ENCODE measurements at regions not wholly inside any gene's neighbourhood (a gene's known extent, or its start where the extent isn't known, plus 50 kb on each side); places are given as distances from the start of the nearest gene placed in this dataset.

DNA sequence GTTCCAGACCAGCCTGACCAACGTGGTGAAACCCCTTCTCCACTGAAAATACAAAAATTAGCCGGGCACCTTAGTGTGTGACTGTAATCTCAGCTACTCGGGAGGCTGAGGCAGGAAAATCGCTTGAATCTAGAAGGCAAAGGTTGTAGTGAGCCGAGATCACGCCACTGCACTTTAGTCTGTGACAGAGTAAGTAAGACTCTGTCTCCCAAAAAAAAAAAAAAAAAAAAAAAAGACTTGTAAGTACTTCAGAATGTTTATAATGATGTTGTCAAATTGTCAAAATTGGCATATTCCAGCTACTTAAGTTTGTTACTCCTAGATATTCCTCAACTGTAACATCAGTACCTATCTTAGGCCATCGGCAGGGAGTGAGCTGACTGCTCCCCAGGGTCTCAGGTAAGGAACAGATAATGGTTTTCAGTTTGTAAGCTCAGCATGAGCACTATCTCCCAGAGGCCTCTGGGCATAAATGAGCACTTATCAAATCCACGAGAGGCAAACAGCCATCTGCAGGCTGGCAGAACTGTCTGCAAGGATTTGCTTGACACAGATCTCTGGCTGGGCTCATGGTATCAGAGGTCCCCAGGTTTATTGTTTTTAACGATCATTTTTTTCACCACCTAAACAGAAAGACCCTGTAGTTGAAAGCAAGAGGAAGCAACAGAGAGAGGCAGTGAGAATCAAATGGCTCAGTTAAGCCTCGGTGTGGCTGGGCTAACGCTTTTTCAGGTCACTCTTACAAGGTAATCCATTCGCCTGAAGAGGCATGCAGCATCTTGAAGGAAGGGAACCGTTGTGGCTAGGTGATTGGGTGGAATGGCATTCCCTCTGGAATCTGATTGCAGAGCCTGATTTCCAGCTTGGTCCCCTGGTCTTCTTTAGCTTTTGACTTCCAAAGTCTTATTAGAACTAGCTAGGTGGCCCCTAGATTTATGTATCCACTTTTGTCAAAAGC, 115.9 kb downstream of the LY86 start:
- Histone ChIP-seq H3K4me3 (no peak overlapping the region), H3K9me3 (ENCODE audit: low read depth) (no peaks in the 10 kb centered on the region), H3K4me2 (no peak overlapping the region), H3K36me3 (replicated peaks; ENCODE audit: insufficient read depth, low read depth) (no peaks in the 10 kb centered on the region), H4K20me1 (ENCODE audit: insufficient read depth, poor library complexity, severe bottlenecking) (no peaks in the 10 kb centered on the region), H3K79me2 (no peaks in the 10 kb centered on the region), H3K9me2 (replicated peaks; ENCODE audit: insufficient read depth) (no peaks in the 10 kb centered on the region), H3K27ac (no peak overlapping the region), H2AFZ (no peak overlapping the region), H3K27me3 (no peaks in the 10 kb centered on the region), H3K4me1 (ENCODE audit: insufficient read depth) (peaks cover 14% of the 10 kb centered on the region)
- TF ChIP-seq EZH2phosphoT487 (IDR thresholded peaks at IDR 0.05; ENCODE audit: low read depth, severe bottlenecking, unreplicated experiment) (no peak), CTCF (IDR thresholded peaks at IDR 0.05; ENCODE audit: poor library complexity) (no peak), EZH2 (IDR thresholded peaks at IDR 0.05; ENCODE audit: borderline replicate concordance) (no peak)
- WGBS (ENCODE audit: low lambda C conversion rate, missing lambda C conversion rate) = 71% methylated on average over 13 of the region's 13 CpGs
- DNase-seq (ENCODE audit: low spot score) = no peak

- DNase-seq (ENCODE audit: low spot score) = no peak
- Histone ChIP-seq H3K9me2 (replicated peaks; ENCODE audit: insufficient read depth) (no peaks in the 10 kb centered on the region), H3K9me3 (ENCODE audit: low read depth) (no peaks in the 10 kb centered on the region), H3K27ac (no peak overlapping the region), H3K4me3 (no peak overlapping the region), H3K36me3 (replicated peaks; ENCODE audit: insufficient read depth, low read depth) (no peaks in the 10 kb centered on the region), H3K79me2 (no peaks in the 10 kb centered on the region), H4K20me1 (ENCODE audit: insufficient read depth, poor library complexity, severe bottlenecking) (no peaks in the 10 kb centered on the region), H3K4me2 (no peak overlapping the region), H3K27me3 (no peaks in the 10 kb centered on the region), H2AFZ (no peak overlapping the region), H3K4me1 (ENCODE audit: insufficient read depth) (peaks cover 8% of the 10 kb centered on the region)
- TF ChIP-seq CTCF (IDR thresholded peaks at IDR 0.05; ENCODE audit: poor library complexity) = no peak
- no peak for TF ChIP-seq EZH2phosphoT487 (IDR thresholded peaks at IDR 0.05; ENCODE audit: low read depth, severe bottlenecking, unreplicated experiment)
- TF ChIP-seq EZH2 (IDR thresholded peaks at IDR 0.05; ENCODE audit: borderline replicate concordance) = no peak
- 93% methylated on average over 3 of the region's 3 CpGs for WGBS (ENCODE audit: low lambda C conversion rate, missing lambda C conversion rate)
These were observed 116.5 kb downstream of the LY86 start for GRCh38 chr6:6705061-6705425.

GRCh38 chr6:6705915-6706675, 117.6 kb downstream of the LY86 start:
- H3K4me1 ChIP-seq (ENCODE audit: insufficient read depth) = no peaks in the 10 kb centered on the region
- WGBS (ENCODE audit: low lambda C conversion rate, missing lambda C conversion rate) = 93% methylated on average over 13 of the region's 13 CpGs
- H3K36me3 ChIP-seq (replicated peaks; ENCODE audit: insufficient read depth, low read depth) = no peaks in the 10 kb centered on the region
- H4K20me1 ChIP-seq (ENCODE audit: insufficient read depth, poor library complexity, severe bottlenecking) = no peaks in the 10 kb centered on the region
- TF ChIP-seq CTCF (IDR thresholded peaks at IDR 0.05; ENCODE audit: poor library complexity) (no peak), EZH2 (IDR thresholded peaks at IDR 0.05; ENCODE audit: borderline replicate concordance) (no peak), EZH2phosphoT487 (IDR thresholded peaks at IDR 0.05; ENCODE audit: low read depth, severe bottlenecking, unreplicated experiment) (no peak)
- H3K9me3 ChIP-seq (ENCODE audit: low read depth) = no peaks in the 10 kb centered on the region
- no peak overlapping the region for H3K4me2 ChIP-seq
- DNase-seq (ENCODE audit: low spot score) = no peak
- no peak overlapping the region for H3K4me3 ChIP-seq
- no peaks in the 10 kb centered on the region for H3K9me2 ChIP-seq (replicated peaks; ENCODE audit: insufficient read depth)
- H2AFZ ChIP-seq = no peak overlapping the region
- H3K27ac ChIP-seq = no peak overlapping the region
- H3K27me3 ChIP-seq = no peaks in the 10 kb centered on the region
- no peaks in the 10 kb centered on the region for H3K79me2 ChIP-seq
